GM21529 (cell line): ENCODE measurements at regions not wholly inside any gene's neighbourhood (a gene's known extent, or its start where the extent isn't known, plus 50 kb on each side); places are given as distances from the start of the nearest gene placed in this dataset.

Experiments used
- ATAC-seq: cut with Tn5 transposase; IDR thresholded peaks from one replicate; pipeline ENCODE4 v1.9.1; 2021; ENCODE audit not compliant: unreplicated experiment

DNA sequence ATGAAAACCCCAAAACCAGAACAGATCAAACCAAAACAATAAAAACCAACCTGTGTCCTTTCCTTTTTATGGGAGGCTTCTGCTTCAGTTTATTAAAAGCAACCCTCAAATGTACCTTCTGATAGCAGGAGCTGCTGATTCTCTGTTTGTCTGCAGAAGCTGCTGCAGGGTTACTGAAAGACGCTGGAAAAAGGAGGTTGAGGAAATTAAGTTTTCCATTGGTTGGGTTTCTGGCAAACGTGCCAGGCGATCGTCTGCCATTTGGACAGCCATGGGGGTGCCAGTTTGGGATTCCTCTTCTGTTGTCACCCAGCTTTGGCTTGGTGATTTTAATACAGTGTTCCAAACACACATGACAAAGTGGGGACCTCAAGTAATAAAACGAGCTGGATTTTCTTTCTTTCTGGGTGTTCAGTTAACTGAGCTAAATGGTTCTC is 185.4 kb upstream of the ZFHX3 start:
- ATAC-seq = no peak

DNA sequence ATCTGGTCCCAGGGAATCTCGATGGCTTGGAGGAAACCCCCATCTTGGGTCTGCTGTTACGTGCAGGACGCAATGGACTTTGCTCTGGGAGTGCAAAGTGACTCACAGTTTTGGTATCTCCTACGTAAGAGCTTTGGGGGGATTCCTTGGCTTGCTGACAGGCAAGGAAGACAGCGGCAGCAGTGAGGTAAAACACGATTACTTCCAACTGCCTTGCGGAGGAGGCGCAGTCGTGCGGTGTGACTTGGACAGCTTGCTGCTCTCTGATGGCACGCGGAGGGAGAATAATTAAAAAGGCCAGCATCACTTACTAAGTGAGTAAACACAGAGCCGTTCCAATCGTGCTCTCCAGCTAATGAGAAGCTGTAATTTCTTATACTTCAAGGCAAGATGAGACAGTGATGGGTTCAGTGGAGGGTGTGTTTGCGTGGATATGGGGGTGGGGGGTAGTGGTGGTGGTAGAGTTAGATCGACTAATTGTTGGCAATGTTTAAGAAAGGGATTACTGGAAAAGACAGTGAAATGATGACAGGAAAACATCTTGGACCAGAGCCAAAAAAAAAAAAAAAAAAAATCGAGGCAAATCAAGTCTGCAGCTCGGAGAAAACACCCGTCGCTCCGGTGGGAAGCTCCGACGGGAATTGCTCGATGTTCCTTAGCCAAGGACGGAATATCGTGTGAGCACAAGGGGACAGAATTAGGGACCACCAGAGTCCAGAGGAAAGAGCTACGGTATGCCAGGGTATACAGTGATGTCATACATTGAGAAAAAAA is 184.8 kb upstream of the ZFHX3 start:
- ATAC-seq = no peak

DNA sequence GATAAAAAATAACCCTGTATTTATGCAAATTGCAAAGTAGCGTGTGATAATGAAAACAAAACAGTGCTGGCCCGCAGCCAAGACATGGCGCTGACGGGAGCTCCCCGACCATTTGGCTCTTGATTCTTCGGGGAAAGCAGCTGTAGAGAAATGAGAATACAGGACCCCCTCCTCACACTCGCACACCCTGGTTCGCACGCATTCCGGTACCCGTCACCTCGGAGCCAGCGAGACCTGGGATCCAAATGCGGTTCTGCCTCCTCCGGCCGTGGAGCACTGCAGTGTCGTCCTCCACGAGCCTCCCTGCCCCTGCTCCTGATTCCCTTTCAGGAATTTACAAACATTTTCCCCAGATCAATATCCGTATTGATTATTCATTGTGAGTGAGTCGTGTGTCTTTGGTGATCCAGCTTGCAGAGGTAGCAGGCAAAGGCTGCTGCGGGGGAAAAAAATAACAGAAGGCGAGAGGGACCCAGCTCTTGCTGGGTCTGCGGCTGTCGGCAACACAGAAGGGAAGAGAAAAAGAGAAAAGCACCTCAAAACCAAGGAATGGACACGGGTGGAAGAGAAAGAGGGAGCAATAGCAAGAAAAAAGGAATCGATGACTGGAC is 184.1 kb upstream of the ZFHX3 start:
- ATAC-seq = no peak

DNA sequence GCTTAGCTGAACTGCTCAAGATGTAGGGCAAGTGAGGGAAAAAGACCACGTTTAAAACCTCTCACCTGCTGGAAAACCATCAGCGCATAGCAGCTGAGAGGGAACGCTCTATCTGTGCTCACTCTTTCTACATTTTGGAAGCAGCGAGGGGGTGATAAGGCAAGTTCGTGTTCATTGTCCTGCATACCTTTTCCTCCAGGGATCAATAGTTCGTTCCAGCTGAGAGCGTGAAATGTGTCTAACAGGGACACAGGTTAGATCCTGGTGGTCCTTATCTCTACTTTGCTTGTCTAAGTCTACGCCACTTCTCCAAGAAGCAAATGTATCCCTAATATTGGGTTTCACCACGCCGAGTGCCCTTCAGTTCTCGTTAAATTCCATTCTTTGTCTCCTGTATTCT is 183.5 kb upstream of the ZFHX3 start:
- ATAC-seq = no peak

DNA sequence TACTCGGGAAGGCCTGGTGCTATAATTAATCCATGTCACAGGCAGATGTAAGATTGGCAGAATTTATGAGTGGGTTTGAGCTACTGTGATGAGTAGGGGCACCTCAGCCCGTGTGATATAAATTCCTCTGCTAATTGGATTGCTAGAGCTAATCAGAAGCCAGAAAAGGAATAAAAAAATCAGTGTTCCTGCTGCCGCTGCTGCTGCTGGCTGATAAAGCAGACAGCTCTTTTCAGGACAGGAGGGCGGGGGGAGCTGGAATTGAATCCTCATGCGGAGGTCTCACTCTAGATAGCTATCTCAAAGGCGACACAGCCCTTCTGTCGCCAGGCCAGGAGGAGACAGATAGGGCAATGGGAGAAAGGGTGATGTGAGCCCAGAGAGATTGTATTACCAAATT is 182.7 kb upstream of the ZFHX3 start:
- no peak for ATAC-seq

DNA sequence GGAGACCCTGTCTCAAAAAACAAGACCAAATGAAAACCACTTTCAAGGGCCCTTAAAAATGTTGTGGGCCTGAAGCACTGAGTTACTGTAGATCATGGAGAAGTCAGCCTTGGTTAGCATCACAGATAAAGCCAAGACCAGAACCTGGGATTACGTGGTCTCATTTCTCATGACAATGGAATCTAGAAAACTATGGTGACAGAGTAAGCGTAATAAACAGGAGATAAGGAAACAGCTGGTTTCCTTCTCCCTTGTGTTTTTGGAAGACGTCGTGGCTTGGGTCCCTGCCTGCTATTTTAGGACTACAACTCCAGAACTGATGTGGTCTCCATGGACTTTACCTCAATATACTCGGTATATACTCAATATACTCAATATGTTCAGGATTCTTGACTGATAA is 180.7 kb upstream of the ZFHX3 start:
- ATAC-seq = no peak

DNA sequence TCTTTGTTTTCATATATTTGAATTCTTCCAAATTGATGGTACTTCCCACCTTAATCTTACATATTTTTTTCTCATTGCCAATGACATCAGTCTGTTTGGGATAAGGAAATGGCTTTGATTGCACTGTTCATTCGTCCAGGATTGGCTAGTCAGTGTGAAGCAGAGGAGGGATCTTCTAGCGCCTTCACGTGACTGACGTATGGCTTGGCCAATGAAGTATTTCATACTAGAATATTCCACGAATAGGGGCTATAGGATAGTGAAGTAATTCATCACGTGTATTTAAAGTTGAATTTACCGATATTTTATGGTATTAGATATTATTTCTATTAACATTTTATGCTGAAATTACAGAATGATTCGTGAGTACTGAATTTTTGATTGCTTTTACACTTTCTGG is 178.7 kb upstream of the ZFHX3 start:
- ATAC-seq = no peak

DNA sequence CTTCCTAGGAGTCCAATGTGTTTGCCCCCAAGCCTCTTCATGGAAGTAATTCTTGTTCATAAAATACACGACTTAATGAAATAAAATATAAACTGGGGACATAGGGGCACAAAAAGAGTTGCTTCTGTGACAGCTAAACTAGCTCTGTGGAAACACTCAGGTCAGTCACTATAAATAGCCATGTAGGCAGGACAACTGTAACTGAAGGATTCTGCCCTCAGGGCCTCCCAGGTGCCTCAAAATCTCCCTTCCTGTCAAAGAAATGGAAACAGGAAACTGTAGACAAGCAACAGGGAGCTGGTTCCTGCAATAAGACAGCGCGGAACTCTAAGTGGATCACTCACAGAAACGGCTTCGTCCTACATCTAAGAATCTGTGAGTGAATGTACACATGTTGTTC is 178.1 kb upstream of the ZFHX3 start:
- no peak for ATAC-seq

DNA sequence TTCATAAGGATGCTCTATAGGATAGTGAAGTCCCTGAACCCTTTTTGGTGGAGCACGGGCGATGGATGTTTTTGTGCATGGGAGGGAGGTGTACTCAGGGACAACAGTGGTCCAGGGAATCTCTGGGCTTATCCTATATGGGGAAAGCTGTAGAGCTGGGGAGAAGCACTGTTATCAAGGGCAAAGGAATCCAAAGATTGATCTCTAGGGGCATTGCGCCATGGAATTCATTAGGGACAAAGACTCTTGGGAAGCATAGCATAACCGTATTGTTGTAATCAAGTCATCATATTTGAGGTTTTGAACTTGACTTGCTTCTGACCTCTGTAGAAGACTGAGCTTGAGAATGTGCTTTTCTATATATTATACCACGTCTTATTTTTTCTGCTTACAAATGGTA is 172.9 kb upstream of the ZFHX3 start:
- no peak for ATAC-seq

DNA sequence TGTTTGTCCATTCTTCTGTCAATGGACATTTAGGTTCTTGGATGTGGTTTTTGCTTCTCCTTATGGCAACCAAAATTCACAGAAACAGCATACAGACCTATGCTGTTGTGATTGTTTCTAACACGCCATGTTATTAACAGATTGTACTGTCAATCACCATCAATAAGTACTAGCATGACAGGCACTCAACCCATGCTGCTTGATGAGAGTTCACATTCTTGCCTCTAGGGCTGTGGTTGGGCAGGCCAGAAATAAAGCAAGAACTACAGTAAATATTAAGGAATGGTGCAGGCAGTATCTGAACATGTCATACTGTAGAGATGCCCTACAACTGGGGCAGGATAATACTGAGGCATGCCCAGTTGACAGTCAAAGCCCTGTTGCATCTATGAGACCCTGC is 171.2 kb upstream of the ZFHX3 start:
- no peak for ATAC-seq

DNA sequence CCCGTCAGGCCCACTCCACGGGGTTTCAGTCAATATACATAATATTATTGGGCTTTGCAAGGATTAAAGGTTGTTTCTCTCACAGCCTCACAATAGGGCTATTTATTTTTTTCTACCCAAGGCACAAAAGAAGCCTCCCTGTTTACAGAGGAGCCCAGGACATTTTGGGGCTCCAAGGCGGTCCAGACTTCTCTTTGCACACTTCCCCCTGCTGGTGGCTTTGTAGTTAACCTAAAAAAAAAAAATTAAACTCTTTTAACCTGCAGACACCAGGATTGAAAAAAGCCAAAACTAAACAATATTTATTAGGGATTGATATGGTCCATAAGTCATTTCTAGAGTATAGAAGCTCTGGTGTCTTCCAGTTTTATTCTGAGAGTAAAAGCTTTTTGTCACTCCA is 169.7 kb upstream of the ZFHX3 start:
- no peak for ATAC-seq

DNA sequence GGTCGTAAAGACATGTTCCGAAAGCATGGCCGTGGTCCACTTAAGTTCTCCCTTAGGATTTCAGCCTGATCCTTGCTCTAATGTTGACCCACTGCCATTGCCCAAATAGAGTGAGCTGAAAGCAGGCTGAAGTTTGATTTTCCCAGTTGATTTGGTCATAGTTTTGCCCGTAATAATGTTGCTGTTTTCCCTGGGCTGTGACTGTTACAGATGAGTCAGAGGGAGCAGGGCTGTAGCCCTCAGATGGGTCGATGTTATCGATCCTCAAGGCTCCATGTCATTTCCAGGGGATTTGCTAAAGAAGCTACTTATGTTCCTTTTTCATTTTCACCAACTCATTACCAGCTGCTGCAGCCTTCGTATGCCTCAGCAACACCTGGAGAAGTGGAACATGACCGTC is 169.0 kb upstream of the ZFHX3 start:
- ATAC-seq = no peak

DNA sequence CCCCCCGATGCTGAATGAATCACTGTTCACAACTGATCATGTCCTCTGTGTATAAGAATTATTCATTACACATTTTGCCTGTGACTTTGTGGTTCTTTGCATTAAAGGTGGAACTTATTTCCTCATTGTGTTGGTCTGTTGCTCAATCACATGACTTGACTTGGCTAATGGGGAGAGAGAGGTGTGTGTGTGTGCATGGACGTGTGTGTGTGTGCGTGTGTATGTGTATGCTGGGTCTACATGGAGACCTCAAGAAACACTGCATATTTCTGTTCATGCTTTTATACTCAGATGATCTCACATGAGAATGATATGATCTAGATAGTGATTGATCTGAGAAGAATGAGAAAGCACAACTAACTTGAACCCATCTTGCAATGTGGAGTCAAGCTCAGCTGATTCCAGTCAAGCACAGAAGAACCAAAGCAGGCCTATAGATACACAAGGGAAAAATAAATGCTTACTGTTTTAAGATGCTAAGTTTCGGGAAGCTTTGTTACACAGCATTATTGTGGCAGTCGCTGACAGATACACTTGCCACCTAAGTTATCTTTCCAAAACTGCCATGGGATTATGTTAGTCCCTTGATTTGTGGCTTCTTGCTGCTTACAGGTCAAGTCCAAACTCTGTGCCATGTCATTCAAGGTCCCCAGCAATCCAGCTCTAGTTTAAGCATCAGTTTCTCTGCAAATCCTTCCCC is 167.9 kb upstream of the ZFHX3 start:
- ATAC-seq = no peak

DNA sequence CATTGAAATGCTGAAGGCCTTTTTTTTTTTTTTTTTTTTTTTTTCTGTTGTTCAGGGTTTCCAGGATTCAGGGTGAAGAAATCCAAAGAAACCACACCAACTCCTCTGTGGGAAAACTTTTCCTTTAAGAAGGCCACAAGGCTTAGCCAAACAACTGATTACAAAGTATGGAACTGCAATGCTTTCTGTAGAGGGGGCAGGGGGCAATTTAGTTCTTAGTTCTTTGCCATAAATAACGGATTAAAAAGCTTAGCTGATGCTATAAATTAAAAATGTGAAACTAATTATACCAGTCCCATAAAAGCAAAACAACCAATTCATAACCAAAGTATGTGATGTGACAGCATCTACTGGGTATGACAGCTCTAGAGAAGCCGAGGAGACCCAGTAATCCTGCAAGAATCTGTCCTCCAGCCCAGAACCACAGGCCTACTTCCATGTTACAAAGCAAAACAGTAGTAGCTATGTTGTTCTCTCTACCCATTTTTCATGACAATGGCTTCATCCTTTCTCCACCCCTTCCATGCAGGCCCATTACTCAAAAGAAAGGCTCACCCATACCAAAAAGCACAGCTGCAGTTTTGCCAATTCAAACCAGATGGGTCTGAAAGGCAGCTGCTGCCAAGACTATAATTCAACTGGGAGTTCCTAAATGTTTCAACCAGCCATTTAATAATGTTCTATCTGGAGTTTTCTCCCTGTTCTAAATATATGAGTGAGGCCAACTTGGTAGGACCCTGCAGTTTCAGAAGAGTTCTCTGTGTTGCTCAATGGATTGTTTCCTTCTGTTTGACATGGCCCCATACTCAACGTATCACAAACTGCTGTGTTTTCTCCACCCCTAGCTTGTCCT is 167.1 kb upstream of the ZFHX3 start:
- no peak for ATAC-seq

DNA sequence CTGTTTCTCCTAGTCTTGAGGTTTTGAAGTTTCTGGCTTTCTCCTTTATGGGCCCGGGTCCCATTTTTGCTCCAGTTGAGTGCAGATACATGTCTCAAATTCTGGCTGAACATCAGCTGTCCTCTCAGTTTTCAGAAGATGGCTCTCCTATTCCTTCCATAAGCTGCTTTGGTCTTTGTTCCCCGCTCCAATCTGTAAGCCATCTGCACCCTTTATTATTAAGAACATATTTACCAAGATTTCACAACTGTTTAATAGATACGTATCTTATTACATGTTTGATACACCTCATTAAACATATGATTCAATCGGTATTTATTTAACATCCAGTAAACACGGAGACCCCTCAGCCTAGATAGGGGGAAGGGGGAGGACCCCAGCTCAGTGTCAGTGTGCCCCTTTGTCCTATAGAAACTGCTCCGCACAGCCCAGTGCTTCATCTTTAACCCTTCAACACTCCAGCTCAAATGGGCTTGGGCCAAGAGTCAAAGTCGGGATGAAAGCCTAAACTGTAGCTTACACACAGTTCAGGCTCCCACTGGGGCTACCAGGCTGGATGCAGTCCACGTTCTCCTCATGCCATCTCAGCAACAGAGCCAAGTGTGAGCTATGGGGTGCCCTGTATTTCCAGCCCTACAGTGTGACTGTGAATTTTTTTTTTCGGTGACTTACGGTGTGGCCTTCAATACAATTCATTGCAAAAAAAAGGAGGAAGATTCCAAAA is 166.0 kb upstream of the ZFHX3 start:
- ATAC-seq = no peak

DNA sequence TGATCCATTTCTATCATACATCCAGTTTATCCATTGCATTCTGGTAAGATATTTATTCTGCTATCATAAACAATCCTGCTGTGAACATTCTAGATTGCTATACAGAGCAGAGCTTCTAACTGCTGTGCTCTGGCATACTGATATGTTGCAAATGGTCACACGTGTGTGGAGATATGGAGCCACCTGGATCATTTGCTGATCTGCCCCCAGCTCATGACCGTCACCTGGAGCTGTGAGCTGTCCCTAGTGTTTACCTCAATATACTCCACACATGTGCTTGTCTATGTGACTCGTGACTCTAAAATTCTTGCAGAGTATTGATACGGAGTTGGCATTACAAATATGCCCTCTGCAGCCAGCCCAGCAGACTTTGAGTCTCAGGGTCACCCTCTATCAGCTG is 164.5 kb upstream of the ZFHX3 start:
- ATAC-seq = no peak

DNA sequence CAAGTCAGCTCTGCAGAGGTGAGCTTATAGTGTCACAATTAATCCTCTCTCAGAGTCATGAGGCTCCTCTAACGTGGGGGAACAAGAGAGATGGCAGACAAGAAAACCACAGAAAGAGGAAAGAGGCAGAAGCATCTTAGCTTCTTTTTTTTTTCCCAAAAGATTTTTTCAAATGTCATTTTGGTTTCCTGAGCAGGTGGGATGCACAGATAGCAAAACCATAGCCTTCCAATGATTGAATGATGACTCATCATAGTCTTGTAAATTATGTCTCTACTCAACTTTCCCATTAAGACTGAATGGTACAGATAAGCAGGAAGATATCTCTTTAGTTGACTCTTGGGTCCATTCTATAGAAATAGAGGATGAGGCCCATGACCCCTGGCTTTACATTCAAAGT is 162.8 kb upstream of the ZFHX3 start:
- ATAC-seq = no peak

DNA sequence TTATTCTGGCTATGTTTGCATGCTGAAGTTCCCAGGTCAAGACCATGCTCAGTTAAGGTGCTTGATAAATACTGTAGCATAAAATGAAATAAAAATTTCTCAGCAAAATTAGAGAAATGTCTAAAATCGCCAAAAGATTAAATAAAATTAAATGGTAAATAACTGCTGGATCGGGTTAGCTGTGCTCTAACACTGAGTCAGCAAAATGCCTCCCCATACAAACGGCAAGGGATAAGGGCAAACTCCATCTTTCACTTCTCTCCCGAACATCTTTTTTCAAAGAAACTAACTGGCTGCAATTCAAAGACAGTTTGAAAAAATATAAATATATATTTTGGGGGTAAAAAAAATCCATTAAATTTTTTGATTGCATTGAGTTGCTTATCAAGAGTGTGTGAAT is 162.2 kb upstream of the ZFHX3 start:
- no peak for ATAC-seq

DNA sequence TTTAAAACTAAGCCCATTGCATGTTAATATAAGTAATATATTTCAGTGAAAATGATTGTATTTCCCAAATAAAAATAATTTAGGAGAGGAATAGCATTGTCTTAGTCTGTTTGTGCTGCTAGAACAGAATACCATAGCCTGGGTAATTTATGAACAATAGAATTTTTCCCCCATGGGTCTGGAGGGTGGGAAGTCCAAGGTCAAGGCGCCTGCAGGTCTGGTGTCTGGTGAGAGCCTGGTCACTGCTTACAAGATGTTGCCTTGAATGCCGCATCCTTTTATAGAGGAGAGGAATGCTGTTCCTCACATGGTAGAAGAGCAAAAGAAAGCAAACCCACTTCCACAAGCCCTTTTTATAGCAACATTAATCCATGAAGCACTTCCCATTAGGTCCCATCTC is 161.3 kb upstream of the ZFHX3 start:
- ATAC-seq = no peak

DNA sequence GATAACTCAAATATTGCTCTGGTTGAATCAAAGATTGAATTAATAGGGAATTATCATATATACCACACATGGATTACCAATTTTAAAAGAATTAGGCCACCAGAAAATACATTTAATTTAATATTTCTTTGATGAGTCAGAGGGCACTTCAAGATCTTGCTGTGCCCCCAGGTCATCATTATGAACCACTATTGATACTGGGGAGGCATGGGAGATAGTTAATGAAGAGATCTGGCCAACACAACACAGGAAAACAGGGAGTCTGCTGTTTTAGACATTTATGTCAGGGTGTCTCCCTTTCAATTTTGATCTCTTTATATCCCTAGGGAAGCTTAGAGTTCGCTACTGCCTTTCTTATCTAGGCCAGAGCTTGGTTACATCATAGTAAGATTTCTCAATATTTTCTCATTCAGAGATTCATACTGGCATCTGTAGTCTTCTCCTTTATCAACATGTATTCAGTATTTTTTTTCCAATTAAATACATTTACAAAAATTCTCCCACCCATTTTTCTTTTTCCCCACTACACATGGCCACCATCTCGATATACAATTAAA is 158.3 kb upstream of the ZFHX3 start:
- ATAC-seq = no peak
